AG09309 (cell line): ENCODE measurements at regions not wholly inside any gene's neighbourhood (a gene's known extent, or its start where the extent isn't known, plus 50 kb on each side); places are given as distances from the start of the nearest gene placed in this dataset.

Experiments
- DNase-seq: peaks from one replicate; pipeline ENCODE4 v3.0.0-alpha.2; 2010; ENCODE audit warnings: low read depth
- H3K4me3 ChIP-seq: 2 replicates; pipeline ENCODE4 v1.5.1; 2011; ENCODE audit warnings: mild to moderate bottlenecking, low read depth, low read length, moderate library complexity; ENCODE audit not compliant: control insufficient read depth
- CTCF ChIP-seq: IDR thresholded peaks from 2 replicates; pipeline ENCODE4 v1.5.1; 2011; ENCODE audit warnings: mild to moderate bottlenecking, low read depth, low read length, inconsistent platforms; ENCODE audit not compliant: insufficient read depth, control insufficient read depth; ENCODE audit errors: missing control alignments

GRCh38 chr18:40473221-40474029 is 1481.6 kb upstream of the PIK3C3 start:
- no peak for DNase-seq
- H3K4me3 ChIP-seq, result no peak overlapping the region
- TF ChIP-seq CTCF, result no peak

GRCh38 chr18:40470723-40471122 is 1484.3 kb upstream of the PIK3C3 start:
- H3K4me3 ChIP-seq, result no peak overlapping the region
- DNase-seq, result no peak
- no peak for TF ChIP-seq CTCF

DNA sequence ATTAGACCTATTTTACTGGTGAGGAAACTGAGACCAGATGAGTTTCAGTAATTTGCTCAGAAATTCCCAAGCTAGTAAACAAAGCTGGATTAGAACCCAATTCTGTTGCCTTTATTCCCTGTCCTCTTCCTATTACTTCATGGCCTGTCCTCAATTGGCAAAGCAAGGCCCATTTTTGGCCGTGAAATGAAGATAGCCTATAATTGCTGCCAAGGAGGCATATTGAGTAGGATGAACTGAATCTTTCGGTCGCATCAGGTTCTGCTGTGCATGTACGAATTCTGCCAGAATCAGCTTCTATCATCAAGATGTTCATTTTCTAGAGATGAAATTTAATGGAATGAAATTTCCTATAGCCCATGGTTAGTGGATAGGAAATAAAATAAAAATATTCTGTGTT is 1485.2 kb upstream of the PIK3C3 start:
- no peak overlapping the region for H3K4me3 ChIP-seq
- no peak for TF ChIP-seq CTCF
- DNase-seq, result no peak

- TF ChIP-seq CTCF, result no peak
- DNase-seq, result no peak
- no peak overlapping the region for H3K4me3 ChIP-seq
These were observed 1485.7 kb upstream of the PIK3C3 start for GRCh38 chr18:40469316-40469715.

GRCh38 chr18:40464032-40464431 is 1491.0 kb upstream of the PIK3C3 start:
- no peak for TF ChIP-seq CTCF
- H3K4me3 ChIP-seq, result no peak overlapping the region
- DNase-seq, result no peak

DNA sequence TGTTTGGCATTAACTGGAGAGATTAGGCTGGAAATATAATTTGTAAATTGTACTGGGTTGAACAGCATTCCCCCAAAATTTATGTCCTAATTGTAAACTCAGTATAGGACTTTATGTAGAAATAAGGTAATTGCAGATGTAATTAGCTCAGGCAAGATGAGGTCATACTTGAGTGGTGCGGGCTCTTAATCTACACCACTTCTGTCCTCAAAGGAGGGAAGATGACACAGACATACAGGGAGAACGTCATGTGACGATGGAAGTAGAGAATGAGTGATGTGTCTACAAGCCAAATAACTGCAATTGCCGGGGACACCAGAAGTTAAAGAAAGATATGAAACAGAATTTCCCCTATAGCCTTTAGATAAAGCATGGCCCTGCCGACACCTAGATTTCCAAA is 1501.1 kb upstream of the PIK3C3 start:
- no peak for TF ChIP-seq CTCF
- H3K4me3 ChIP-seq, result no peak overlapping the region
- no peak for DNase-seq
